ENCODE measurements at regions not wholly inside any gene's neighbourhood (a gene's known extent, or its start where the extent isn't known, plus 50 kb on each side); places are given as distances from the start of the nearest gene placed in this dataset.

- H3K27ac ChIP-seq (ENCODE audit: insufficient read depth, low read depth, low read length) = no peak overlapping the region
- DNase-seq (ENCODE audit: low read depth, low spot score) (no peak), FAIRE-seq (no peak)
- no peaks in the 10 kb centered on the region for H3K4me1 ChIP-seq (ENCODE audit: control insufficient read depth, extremely low read depth, insufficient read depth, low read length)
- no peak overlapping the region for H3K9ac ChIP-seq (replicated peaks; ENCODE audit: extremely low read depth, insufficient read depth, low read length)
- no peaks in the 10 kb centered on the region for H3K9me1 ChIP-seq (replicated peaks; ENCODE audit: control insufficient read depth, extremely low read depth, insufficient read depth, low read length)
- TF ChIP-seq POLR2AphosphoS5 (IDR thresholded peaks at IDR 0.05; ENCODE audit: insufficient read depth, low read depth, low read length) (no peak), POLR2A (IDR thresholded peaks at IDR 0.05; ENCODE audit: low read depth, low read length) (no peak), EZH2 (IDR thresholded peaks at IDR 0.05; ENCODE audit: borderline replicate concordance, low read depth, low read length, severe bottlenecking) (no peak), MYC (IDR thresholded peaks at IDR 0.05; ENCODE audit: low read depth, low read length) (no peak), MAX (IDR thresholded peaks at IDR 0.05; ENCODE audit: insufficient read depth, insufficient read length) (no peak), CTCF (IDR thresholded peaks at IDR 0.05; ENCODE audit: extremely low read depth in 1 of 2, insufficient read depth in 1 of 2, low read depth in 1 of 2, low read length in 2 of 2) (no peak)
- no peak overlapping the region for H3K4me3 ChIP-seq (replicated peaks in 1 of 3; ENCODE audit: insufficient read depth in 1 of 3, low read depth in 1 of 3, low read length in 3 of 3)
- H3K27me3 ChIP-seq (ENCODE audit: control insufficient read depth in 2 of 2, insufficient read depth in 2 of 2, low read length in 2 of 2) = no peaks in the 10 kb centered on the region
- H3K9me3 ChIP-seq (replicated peaks; ENCODE audit: control insufficient read depth, insufficient read depth, low read length) = no peaks in the 10 kb centered on the region
- H3K4me2 ChIP-seq (ENCODE audit: insufficient read depth, low read length) = no peak overlapping the region
- dilution Hi-C loops (cut with MboI; ENCODE audit: extremely low pct_ligation_motif_present, low sequenced_read_pairs) = no loop called here
- H2AFZ ChIP-seq (ENCODE audit: low read depth, low read length) = no peak overlapping the region
- H3K36me3 ChIP-seq (ENCODE audit: control insufficient read depth in 2 of 2, extremely low read depth in 1 of 2, insufficient read depth in 2 of 2, low read length in 2 of 2) = no peaks in the 10 kb centered on the region
- POLR2A ChIA-PET = no interaction called here
- H3K79me2 ChIP-seq (ENCODE audit: control insufficient read depth, insufficient read depth, low read length) = no peaks in the 10 kb centered on the region
- intact Hi-C loops (cut with micrococcal nuclease) = no loop called here
- CTCF ChIA-PET = no interaction called here
- H4K20me1 ChIP-seq (replicated peaks; ENCODE audit: control insufficient read depth, extremely low read depth, insufficient read depth, low read length) = no peaks in the 10 kb centered on the region
- no TSS peak for BruUV-seq (replicated peaks)
These were observed 90.9 kb upstream of the MANSC4 start for GRCh38 chr12:27870939-27871338.

GRCh38 chr12:27869567-27869966 is 89.5 kb upstream of the MANSC4 start:
- Histone ChIP-seq H3K9ac (replicated peaks; ENCODE audit: extremely low read depth, insufficient read depth, low read length) (no peak overlapping the region), H4K20me1 (replicated peaks; ENCODE audit: control insufficient read depth, extremely low read depth, insufficient read depth, low read length) (no peaks in the 10 kb centered on the region), H3K36me3 (ENCODE audit: control insufficient read depth in 2 of 2, extremely low read depth in 1 of 2, insufficient read depth in 2 of 2, low read length in 2 of 2) (no peaks in the 10 kb centered on the region), H3K27ac (ENCODE audit: insufficient read depth, low read depth, low read length) (no peak overlapping the region), H2AFZ (ENCODE audit: low read depth, low read length) (no peak overlapping the region), H3K9me1 (replicated peaks; ENCODE audit: control insufficient read depth, extremely low read depth, insufficient read depth, low read length) (no peaks in the 10 kb centered on the region), H3K4me3 (replicated peaks in 1 of 3; ENCODE audit: insufficient read depth in 1 of 3, low read depth in 1 of 3, low read length in 3 of 3) (no peak overlapping the region), H3K27me3 (ENCODE audit: control insufficient read depth in 2 of 2, insufficient read depth in 2 of 2, low read length in 2 of 2) (no peaks in the 10 kb centered on the region), H3K9me3 (replicated peaks; ENCODE audit: control insufficient read depth, insufficient read depth, low read length) (no peaks in the 10 kb centered on the region), H3K4me2 (ENCODE audit: insufficient read depth, low read length) (no peak overlapping the region), H3K4me1 (ENCODE audit: control insufficient read depth, extremely low read depth, insufficient read depth, low read length) (no peaks in the 10 kb centered on the region), H3K79me2 (ENCODE audit: control insufficient read depth, insufficient read depth, low read length) (no peaks in the 10 kb centered on the region)
- no peak for DNase-seq (ENCODE audit: low read depth, low spot score)
- TF ChIP-seq MAX (IDR thresholded peaks at IDR 0.05; ENCODE audit: insufficient read depth, insufficient read length) (no peak), MYC (IDR thresholded peaks at IDR 0.05; ENCODE audit: low read depth, low read length) (no peak), GATA2 (IDR thresholded peaks at IDR 0.05; ENCODE audit: insufficient read depth, insufficient read length, low read depth, low read length) (no peak), POLR2A (IDR thresholded peaks at IDR 0.05; ENCODE audit: low read depth, low read length) (no peak), EZH2 (IDR thresholded peaks at IDR 0.05; ENCODE audit: borderline replicate concordance, low read depth, low read length, severe bottlenecking) (no peak), FOS (IDR thresholded peaks at IDR 0.05; ENCODE audit: borderline replicate concordance, insufficient read depth, low read length) (no peak), CTCF (IDR thresholded peaks at IDR 0.05; ENCODE audit: extremely low read depth in 1 of 2, insufficient read depth in 1 of 2, low read depth in 1 of 2, low read length in 2 of 2) (no peak), JUN (IDR thresholded peaks at IDR 0.05; ENCODE audit: borderline replicate concordance, insufficient read depth, insufficient read length, low read depth) (no peak), POLR2AphosphoS5 (IDR thresholded peaks at IDR 0.05; ENCODE audit: insufficient read depth, low read depth, low read length) (no peak)
- dilution Hi-C loops (cut with MboI; ENCODE audit: extremely low pct_ligation_motif_present, low sequenced_read_pairs) (no loop called here), intact Hi-C loops (cut with micrococcal nuclease) (no loop called here)
- FAIRE-seq = no peak
- ChIA-PET CTCF (no interaction called here), POLR2A (no interaction called here)
- BruUV-seq (replicated peaks) = no TSS peak

Measured in endothelial cell of umbilical vein (primary cell).